ENCODE measurements at regions not wholly inside any gene's neighbourhood (a gene's known extent, or its start where the extent isn't known, plus 50 kb on each side); places are given as distances from the start of the nearest gene placed in this dataset.

- TF ChIP-seq, protein P1, sequence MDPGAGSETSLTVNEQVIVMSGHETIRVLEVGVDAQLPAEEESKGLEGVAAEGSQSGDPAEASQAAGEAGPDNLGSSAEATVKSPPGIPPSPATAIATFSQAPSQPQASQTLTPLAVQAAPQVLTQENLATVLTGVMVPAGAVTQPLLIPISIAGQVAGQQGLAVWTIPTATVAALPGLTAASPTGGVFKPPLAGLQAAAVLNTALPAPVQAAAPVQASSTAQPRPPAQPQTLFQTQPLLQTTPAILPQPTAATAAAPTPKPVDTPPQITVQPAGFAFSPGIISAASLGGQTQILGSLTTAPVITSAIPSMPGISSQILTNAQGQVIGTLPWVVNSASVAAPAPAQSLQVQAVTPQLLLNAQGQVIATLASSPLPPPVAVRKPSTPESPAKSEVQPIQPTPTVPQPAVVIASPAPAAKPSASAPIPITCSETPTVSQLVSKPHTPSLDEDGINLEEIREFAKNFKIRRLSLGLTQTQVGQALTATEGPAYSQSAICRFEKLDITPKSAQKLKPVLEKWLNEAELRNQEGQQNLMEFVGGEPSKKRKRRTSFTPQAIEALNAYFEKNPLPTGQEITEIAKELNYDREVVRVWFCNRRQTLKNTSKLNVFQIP (CRISPR knock-in tag; IDR thresholded peaks at IDR 0.05; ENCODE audit: borderline replicate concordance, low read depth), result no peak
- TF ChIP-seq SNAI2 (CRISPR knock-in tag; IDR thresholded peaks at IDR 0.05), result no peak
- no peak for TF ChIP-seq ZFP30 (CRISPR knock-in tag; IDR thresholded peaks at IDR 0.05)
- TF ChIP-seq ESRRG (CRISPR knock-in tag; IDR thresholded peaks at IDR 0.05), result no peak
- no peak for TF ChIP-seq TSHZ2 (CRISPR knock-in tag; IDR thresholded peaks at IDR 0.05)
- no peak for TF ChIP-seq CREB5 (CRISPR knock-in tag; IDR thresholded peaks at IDR 0.05; ENCODE audit: low read depth)
Observed at GRCh38 chr4:33171873-33172525, 2451.8 kb downstream of the PCDH7 start.

GRCh38 chr4:33176566-33176965 is 2456.4 kb downstream of the PCDH7 start:
- no peak for TF ChIP-seq RARB (CRISPR knock-in tag; IDR thresholded peaks at IDR 0.05)
- TF ChIP-seq TCF4 (CRISPR knock-in tag; IDR thresholded peaks at IDR 0.05; ENCODE audit: borderline replicate concordance), result no peak
- no peak for TF ChIP-seq CSDC2 (CRISPR knock-in tag; IDR thresholded peaks at IDR 0.05)
- no peak for TF ChIP-seq ARNTL (CRISPR knock-in tag; IDR thresholded peaks at IDR 0.05; ENCODE audit: borderline replicate concordance, low read depth)
- TF ChIP-seq CSRNP3 (CRISPR knock-in tag; IDR thresholded peaks at IDR 0.05), result no peak
- no peak for TF ChIP-seq ZFP30 (CRISPR knock-in tag; IDR thresholded peaks at IDR 0.05)
- no peak for TF ChIP-seq ZC3H10 (CRISPR knock-in tag; IDR thresholded peaks at IDR 0.05)
- TF ChIP-seq OSR1 (CRISPR knock-in tag; IDR thresholded peaks at IDR 0.05), result no peak
- no peak for TF ChIP-seq GLIS3 (CRISPR knock-in tag; IDR thresholded peaks at IDR 0.05)
- no peak for TF ChIP-seq CREB5 (CRISPR knock-in tag; IDR thresholded peaks at IDR 0.05; ENCODE audit: low read depth)
- no peak for TF ChIP-seq ESRRG (CRISPR knock-in tag; IDR thresholded peaks at IDR 0.05)
- no peak for TF ChIP-seq TSHZ2 (CRISPR knock-in tag; IDR thresholded peaks at IDR 0.05)
- no peak for TF ChIP-seq PPARA (CRISPR knock-in tag; IDR thresholded peaks at IDR 0.05; ENCODE audit: borderline replicate concordance)

More at GRCh38 chr4:33171873-33172525, 2451.8 kb downstream of the PCDH7 start:
- ATAC-seq, result no peak

DNA sequence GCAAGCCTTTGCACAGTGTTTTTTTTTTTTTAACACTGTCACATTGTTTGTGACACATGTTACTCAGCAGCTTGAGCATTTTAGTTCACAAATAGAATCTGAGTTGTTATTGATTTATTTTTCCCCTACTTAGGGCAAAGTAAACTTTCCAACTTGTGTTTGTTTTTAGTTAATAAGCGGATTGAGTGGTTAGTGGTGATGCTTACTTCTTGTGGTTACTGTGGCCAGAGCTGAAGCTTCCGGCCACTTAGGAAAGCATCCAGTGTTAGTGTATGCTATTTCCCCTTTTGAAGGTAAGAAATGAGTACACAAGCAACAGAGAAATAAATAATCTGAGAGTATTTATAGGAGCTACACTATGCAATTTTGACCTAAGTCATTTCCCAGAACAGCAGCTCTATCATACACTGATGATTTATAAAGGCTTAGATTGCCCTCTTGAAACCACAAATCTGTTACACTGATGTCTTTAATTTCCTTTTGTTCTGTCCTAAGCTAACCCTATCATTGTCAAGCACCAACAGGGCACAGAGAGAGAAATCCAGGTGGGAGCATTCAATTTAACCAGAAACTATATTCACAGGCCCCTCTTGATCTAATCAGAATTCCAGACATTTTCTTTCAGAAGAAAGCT is 2464.6 kb downstream of the PCDH7 start:
- ATAC-seq, result no peak
- TF ChIP-seq BACH2 (CRISPR knock-in tag; IDR thresholded peaks at IDR 0.05; ENCODE audit: borderline replicate concordance), result no peak
- TF ChIP-seq, protein P2, sequence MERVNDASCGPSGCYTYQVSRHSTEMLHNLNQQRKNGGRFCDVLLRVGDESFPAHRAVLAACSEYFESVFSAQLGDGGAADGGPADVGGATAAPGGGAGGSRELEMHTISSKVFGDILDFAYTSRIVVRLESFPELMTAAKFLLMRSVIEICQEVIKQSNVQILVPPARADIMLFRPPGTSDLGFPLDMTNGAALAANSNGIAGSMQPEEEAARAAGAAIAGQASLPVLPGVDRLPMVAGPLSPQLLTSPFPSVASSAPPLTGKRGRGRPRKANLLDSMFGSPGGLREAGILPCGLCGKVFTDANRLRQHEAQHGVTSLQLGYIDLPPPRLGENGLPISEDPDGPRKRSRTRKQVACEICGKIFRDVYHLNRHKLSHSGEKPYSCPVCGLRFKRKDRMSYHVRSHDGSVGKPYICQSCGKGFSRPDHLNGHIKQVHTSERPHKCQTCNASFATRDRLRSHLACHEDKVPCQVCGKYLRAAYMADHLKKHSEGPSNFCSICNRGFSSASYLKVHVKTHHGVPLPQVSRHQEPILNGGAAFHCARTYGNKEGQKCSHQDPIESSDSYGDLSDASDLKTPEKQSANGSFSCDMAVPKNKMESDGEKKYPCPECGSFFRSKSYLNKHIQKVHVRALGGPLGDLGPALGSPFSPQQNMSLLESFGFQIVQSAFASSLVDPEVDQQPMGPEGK (CRISPR knock-in tag; IDR thresholded peaks at IDR 0.05; ENCODE audit: borderline replicate concordance), result no peak

More at GRCh38 chr4:33176566-33176965, 2456.4 kb downstream of the PCDH7 start:
- ATAC-seq, result no peak

Data from SK-N-SH treated with all-trans-retinoic acid at 6 μM for 48 hours (cell line).